ENCODE measurements at regions not wholly inside any gene's neighbourhood (a gene's known extent, or its start where the extent isn't known, plus 50 kb on each side); places are given as distances from the start of the nearest gene placed in this dataset.

DNA sequence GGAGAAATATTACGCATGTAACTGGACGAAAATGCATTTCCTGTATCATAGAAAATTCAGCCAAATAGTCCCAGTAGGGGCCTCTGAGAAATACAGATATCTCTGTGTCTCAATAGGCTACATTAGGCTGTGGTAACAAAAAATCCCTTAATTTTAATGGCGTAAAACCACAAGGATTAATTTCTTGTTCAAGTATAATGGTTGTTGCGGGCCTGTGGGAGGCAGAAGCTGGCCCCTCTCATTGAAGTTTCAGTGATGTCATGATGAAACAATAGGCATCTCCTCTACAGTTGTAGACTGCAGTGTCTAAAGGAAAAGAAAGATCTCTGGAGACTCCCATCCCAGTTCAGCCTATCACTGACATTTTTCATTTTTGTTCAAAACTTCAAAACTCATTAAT lies 1625.6 kb upstream of the C9orf72 start:
- ChIA-PET CTCF (ENCODE audit: low intra/inter-chr PET ratio, low total read pairs) (no interaction called here), POLR2A (no interaction called here)
- ATAC-seq (no peak), FAIRE-seq (no peak), DNase-seq (ENCODE audit: low spot score) (no peak)
- in situ Hi-C loops (cut with HindIII; ENCODE audit: extremely low pct_ligation_motif_present, low pct_unique_long_range_greater_than_20kb), result no loop called here
- Histone ChIP-seq H3K27ac (ENCODE audit: extremely low read length, insufficient read depth, low read length) (no peak overlapping the region), H3K4me1 (ENCODE audit: insufficient read depth, low read length) (no peaks in the 10 kb centered on the region), H3K4me3 (replicated peaks in 1 of 3; ENCODE audit: insufficient read depth in 1 of 3, low read depth in 2 of 3, low read length in 3 of 3) (no peak overlapping the region), H3K36me3 (replicated peaks in 1 of 2; ENCODE audit: control insufficient read depth in 1 of 2, insufficient read depth in 2 of 2, low read length in 2 of 2) (no peaks in the 10 kb centered on the region), H3K79me2 (ENCODE audit: insufficient read depth, low read length) (no peaks in the 10 kb centered on the region), H2AFZ (ENCODE audit: low read length) (no peak overlapping the region), H3K27me3 (ENCODE audit: control insufficient read depth in 1 of 2, insufficient read depth in 2 of 2, low read length in 2 of 2) (no peaks in the 10 kb centered on the region; a peak in 1 of 5 replicates), H4K20me1 (ENCODE audit: insufficient read depth, low read length) (no peaks in the 10 kb centered on the region), H3K9me3 (ENCODE audit: low read length) (no peaks in the 10 kb centered on the region), H3K4me2 (ENCODE audit: low read depth, low read length) (no peak overlapping the region), H3K9ac (ENCODE audit: insufficient read depth, low read depth, low read length) (no peak overlapping the region)
- 11% methylated on average over 4 of the region's 4 CpGs for WGBS (ENCODE audit: low lambda C conversion rate)
- BruUV-seq (replicated peaks), result no TSS peak
- intact Hi-C loops (cut with micrococcal nuclease; ENCODE audit: unreplicated experiment), result no loop called here
- no peak for TF ChIP-seq GFI1 (CRISPR knock-in tag; IDR thresholded peaks at IDR 0.05; ENCODE audit: borderline replicate concordance)
- TF ChIP-seq ZNF235 (CRISPR knock-in tag; IDR thresholded peaks at IDR 0.05; ENCODE audit: borderline replicate concordance), result no peak
- no peak for TF ChIP-seq ZNF569 (CRISPR knock-in tag; IDR thresholded peaks at IDR 0.05; ENCODE audit: borderline replicate concordance)
- no peak for TF ChIP-seq ZNF121 (CRISPR knock-in tag; IDR thresholded peaks at IDR 0.05)
- TF ChIP-seq, protein P1, sequence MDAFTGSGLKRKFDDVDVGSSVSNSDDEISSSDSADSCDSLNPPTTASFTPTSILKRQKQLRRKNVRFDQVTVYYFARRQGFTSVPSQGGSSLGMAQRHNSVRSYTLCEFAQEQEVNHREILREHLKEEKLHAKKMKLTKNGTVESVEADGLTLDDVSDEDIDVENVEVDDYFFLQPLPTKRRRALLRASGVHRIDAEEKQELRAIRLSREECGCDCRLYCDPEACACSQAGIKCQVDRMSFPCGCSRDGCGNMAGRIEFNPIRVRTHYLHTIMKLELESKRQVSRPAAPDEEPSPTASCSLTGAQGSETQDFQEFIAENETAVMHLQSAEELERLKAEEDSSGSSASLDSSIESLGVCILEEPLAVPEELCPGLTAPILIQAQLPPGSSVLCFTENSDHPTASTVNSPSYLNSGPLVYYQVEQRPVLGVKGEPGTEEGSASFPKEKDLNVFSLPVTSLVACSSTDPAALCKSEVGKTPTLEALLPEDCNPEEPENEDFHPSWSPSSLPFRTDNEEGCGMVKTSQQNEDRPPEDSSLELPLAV (CRISPR knock-in tag; conservative IDR thresholded peaks at IDR 0.05; ENCODE audit: low read depth), result no peak
- TF ChIP-seq, protein P2, sequence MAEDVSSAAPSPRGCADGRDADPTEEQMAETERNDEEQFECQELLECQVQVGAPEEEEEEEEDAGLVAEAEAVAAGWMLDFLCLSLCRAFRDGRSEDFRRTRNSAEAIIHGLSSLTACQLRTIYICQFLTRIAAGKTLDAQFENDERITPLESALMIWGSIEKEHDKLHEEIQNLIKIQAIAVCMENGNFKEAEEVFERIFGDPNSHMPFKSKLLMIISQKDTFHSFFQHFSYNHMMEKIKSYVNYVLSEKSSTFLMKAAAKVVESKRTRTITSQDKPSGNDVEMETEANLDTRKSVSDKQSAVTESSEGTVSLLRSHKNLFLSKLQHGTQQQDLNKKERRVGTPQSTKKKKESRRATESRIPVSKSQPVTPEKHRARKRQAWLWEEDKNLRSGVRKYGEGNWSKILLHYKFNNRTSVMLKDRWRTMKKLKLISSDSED (CRISPR knock-in tag; IDR thresholded peaks at IDR 0.05), result no peak
- TF ChIP-seq, protein P3, sequence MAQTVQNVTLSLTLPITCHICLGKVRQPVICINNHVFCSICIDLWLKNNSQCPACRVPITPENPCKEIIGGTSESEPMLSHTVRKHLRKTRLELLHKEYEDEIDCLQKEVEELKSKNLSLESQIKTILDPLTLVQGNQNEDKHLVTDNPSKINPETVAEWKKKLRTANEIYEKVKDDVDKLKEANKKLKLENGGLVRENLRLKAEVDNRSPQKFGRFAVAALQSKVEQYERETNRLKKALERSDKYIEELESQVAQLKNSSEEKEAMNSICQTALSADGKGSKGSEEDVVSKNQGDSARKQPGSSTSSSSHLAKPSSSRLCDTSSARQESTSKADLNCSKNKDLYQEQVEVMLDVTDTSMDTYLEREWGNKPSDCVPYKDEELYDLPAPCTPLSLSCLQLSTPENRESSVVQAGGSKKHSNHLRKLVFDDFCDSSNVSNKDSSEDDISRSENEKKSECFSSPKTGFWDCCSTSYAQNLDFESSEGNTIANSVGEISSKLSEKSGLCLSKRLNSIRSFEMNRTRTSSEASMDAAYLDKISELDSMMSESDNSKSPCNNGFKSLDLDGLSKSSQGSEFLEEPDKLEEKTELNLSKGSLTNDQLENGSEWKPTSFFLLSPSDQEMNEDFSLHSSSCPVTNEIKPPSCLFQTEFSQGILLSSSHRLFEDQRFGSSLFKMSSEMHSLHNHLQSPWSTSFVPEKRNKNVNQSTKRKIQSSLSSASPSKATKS (CRISPR knock-in tag; IDR thresholded peaks at IDR 0.05), result no peak
- no peak for TF ChIP-seq ASH2L (IDR thresholded peaks at IDR 0.05; ENCODE audit: insufficient read length, low read depth, low read length)
- TF ChIP-seq SOX6 (IDR thresholded peaks at IDR 0.05), result no peak
- no peak for TF ChIP-seq SOX6 (CRISPR knock-in tag; IDR thresholded peaks at IDR 0.05)
- no peak for TF ChIP-seq SRY (CRISPR knock-in tag; IDR thresholded peaks at IDR 0.05)
- TF ChIP-seq, protein P4, sequence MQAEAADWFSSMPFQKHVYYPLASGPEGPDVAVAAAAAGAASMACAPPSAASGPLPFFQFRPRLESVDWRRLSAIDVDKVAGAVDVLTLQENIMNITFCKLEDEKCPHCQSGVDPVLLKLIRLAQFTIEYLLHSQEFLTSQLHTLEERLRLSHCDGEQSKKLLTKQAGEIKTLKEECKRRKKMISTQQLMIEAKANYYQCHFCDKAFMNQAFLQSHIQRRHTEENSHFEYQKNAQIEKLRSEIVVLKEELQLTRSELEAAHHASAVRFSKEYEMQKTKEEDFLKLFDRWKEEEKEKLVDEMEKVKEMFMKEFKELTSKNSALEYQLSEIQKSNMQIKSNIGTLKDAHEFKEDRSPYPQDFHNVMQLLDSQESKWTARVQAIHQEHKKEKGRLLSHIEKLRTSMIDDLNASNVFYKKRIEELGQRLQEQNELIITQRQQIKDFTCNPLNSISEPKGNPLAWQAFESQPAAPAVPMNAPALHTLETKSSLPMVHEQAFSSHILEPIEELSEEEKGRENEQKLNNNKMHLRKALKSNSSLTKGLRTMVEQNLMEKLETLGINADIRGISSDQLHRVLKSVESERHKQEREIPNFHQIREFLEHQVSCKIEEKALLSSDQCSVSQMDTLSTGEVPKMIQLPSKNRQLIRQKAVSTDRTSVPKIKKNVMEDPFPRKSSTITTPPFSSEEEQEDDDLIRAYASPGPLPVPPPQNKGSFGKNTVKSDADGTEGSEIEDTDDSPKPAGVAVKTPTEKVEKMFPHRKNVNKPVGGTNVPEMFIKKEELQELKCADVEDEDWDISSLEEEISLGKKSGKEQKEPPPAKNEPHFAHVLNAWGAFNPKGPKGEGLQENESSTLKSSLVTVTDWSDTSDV (CRISPR knock-in tag; IDR thresholded peaks at IDR 0.05), result no peak
- no peak for TF ChIP-seq TBL1XR1 (IDR thresholded peaks at IDR 0.05; ENCODE audit: borderline replicate concordance, low read length, partially characterized antibody)
- no peak for TF ChIP-seq MAFF (IDR thresholded peaks at IDR 0.05; ENCODE audit: low read depth, low read length)
- TF ChIP-seq ZSCAN9 (CRISPR knock-in tag; IDR thresholded peaks at IDR 0.05; ENCODE audit: borderline replicate concordance), result no peak
- TF ChIP-seq ZNF138 (CRISPR knock-in tag; IDR thresholded peaks at IDR 0.05; ENCODE audit: low read depth), result no peak
- TF ChIP-seq ZBTB8A (CRISPR knock-in tag; IDR thresholded peaks at IDR 0.05; ENCODE audit: borderline replicate concordance, low read depth), result no peak
